ENCODE measurements at regions not wholly inside any gene's neighbourhood (a gene's known extent, or its start where the extent isn't known, plus 50 kb on each side); places are given as distances from the start of the nearest gene placed in this dataset.

DNA sequence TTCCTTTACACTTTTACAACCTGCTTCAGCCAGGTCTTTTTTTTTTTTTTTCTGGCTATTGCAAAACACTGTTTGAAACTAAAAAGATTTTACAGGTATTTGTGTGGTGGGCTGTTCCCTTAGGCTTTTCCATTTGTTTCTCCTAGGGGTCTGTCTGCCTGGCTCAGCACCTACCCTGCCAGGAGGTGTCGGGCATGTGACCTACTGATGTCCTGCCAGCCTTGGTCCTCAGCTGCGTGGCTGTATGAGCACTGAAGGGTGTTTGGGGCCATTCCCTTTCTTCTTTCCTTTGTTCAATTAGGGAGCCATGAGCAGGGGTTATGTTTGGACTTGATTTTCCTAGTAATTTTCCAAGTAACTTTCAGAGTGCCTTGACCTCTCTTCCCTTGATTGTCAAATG is 269.2 kb upstream of the SALL1 start:
- Histone ChIP-seq H3K36me3 (ENCODE audit: control insufficient read depth, insufficient read depth, low read length) (no peaks in the 10 kb centered on the region), H3K27ac (ENCODE audit: low read depth, low read length, severe bottlenecking) (no peak overlapping the region), H3K4me1 (ENCODE audit: control insufficient read depth, insufficient read depth, low read length, poor library complexity, severe bottlenecking) (no peaks in the 10 kb centered on the region), H3K9me3 (ENCODE audit: control insufficient read depth, low read length) (no peaks in the 10 kb centered on the region), H3K4me3 (ENCODE audit: extremely low read depth, insufficient read depth, low read length, poor library complexity, severe bottlenecking) (no peak overlapping the region)
- WGBS, 2 experiments (ENCODE audit: insufficient coverage in 2 of 2) = 100% methylated on average over 2 of the region's 2 CpGs; no CpG with 5 or more reads in 1 of the 2 experiments

DNA sequence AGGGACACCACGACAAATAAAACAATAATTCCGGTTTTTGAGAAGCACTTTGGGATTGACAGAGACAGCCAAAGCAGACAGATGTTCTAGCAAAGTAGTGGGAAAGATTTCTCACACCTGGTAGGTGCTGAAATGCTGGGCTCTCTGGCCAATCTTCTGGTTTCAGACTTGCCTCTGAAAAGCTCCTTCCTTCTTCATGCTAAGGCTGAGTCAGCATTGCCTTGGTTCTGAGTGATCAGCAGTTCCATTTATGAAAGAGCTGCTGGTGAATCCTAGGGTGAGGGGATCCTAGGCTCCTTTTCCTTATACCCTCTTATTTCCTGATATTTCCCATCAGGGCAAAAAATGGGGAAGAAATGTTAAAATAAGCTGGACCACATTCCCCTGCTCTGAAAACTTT is 268.7 kb upstream of the SALL1 start:
- 91% methylated on average over 2 of the region's 2 CpGs; no CpG with 5 or more reads in 1 of the 2 experiments for WGBS, 2 experiments (ENCODE audit: insufficient coverage in 2 of 2)
- Histone ChIP-seq H3K36me3 (ENCODE audit: control insufficient read depth, insufficient read depth, low read length) (no peaks in the 10 kb centered on the region), H3K9me3 (ENCODE audit: control insufficient read depth, low read length) (no peaks in the 10 kb centered on the region), H3K27ac (ENCODE audit: low read depth, low read length, severe bottlenecking) (no peak overlapping the region), H3K4me1 (ENCODE audit: control insufficient read depth, insufficient read depth, low read length, poor library complexity, severe bottlenecking) (no peaks in the 10 kb centered on the region), H3K4me3 (ENCODE audit: extremely low read depth, insufficient read depth, low read length, poor library complexity, severe bottlenecking) (no peak overlapping the region)

DNA sequence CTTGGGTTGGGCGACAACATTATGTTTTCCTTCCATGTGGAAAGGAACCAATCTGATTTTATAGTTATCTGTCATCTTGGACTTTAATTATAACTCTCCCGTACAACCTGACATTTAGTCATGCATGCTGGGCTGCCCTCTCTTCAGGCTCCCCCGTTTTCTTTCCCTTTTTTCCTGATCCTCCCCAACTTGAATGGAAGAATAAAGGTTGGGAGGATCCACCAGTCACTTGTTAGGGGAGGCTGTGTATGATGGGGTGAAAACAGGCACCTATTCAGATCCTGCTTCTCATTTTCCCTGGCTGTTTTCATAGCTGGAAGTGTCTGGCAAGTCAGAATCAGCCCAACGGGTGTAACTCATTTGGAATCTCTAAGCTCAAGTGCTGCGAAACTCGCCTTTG is 267.2 kb upstream of the SALL1 start:
- WGBS, 2 experiments (ENCODE audit: insufficient coverage in 2 of 2) = 88 to 93% methylated on average over 2 to 4 of the region's 6 CpGs
- no peaks in the 10 kb centered on the region for H3K36me3 ChIP-seq (ENCODE audit: control insufficient read depth, insufficient read depth, low read length)
- no peak overlapping the region for H3K4me3 ChIP-seq (ENCODE audit: extremely low read depth, insufficient read depth, low read length, poor library complexity, severe bottlenecking)
- no peak overlapping the region for H3K27ac ChIP-seq (ENCODE audit: low read depth, low read length, severe bottlenecking)
- H3K4me1 ChIP-seq (ENCODE audit: control insufficient read depth, insufficient read depth, low read length, poor library complexity, severe bottlenecking) = no peaks in the 10 kb centered on the region
- no peaks in the 10 kb centered on the region for H3K9me3 ChIP-seq (ENCODE audit: control insufficient read depth, low read length)

DNA sequence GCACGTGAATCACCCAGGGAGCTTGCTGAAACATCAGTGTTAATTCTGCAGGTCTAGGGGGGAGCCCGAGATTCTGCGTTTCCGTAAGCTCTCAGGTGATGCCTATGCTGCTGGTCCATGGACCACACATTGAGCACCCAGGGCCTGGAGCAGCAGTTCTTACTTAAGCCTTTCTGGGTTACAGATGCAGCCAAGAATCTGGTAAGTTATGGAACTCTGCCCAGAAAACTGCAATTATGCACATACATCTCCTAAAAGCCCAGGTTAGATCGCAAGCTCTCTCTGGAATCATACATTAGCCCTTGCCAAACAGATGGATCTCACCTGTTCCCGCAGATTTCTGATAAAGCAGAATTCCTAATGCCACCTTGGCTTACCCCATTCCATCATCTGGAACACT is 265.9 kb upstream of the SALL1 start:
- H3K27ac ChIP-seq (ENCODE audit: low read depth, low read length, severe bottlenecking) = no peak overlapping the region
- 94 to 100% methylated on average over 5 to 6 of the region's 6 CpGs for WGBS, 2 experiments (ENCODE audit: insufficient coverage in 2 of 2)

DNA sequence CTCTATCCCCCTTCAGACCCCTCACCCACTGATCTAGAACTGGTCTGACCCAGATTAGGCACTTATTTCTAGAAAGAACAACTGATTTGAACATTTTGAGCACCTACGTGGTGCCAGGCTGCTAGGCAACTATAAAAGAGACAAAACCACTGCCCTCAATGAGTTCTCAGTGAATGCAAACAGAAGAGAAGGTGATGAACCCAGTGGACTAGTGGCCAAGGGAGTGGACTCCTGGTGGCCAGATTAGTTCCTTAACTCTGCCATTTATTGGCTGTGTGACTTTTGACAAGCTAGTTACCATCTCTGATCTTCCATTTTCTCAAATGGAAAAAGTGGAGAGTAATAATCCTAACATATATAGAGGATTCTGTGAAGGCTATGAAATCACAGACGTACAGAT is 259.1 kb upstream of the SALL1 start:
- H3K4me1 ChIP-seq (ENCODE audit: control insufficient read depth, insufficient read depth, low read length, poor library complexity, severe bottlenecking) = peaks cover 8% of the 10 kb centered on the region
- H3K27ac ChIP-seq (ENCODE audit: low read depth, low read length, severe bottlenecking) = no peak overlapping the region
- no peaks in the 10 kb centered on the region for H3K36me3 ChIP-seq (ENCODE audit: control insufficient read depth, insufficient read depth, low read length)
- no peak overlapping the region for H3K4me3 ChIP-seq (ENCODE audit: extremely low read depth, insufficient read depth, low read length, poor library complexity, severe bottlenecking)
- no peaks in the 10 kb centered on the region for H3K9me3 ChIP-seq (ENCODE audit: control insufficient read depth, low read length)
- 73 to 100% methylated on average over 1 to 2 of the region's 2 CpGs for WGBS, 2 experiments (ENCODE audit: insufficient coverage in 2 of 2)

More for the DNA sequence above, 265.9 kb upstream of the SALL1 start:
- Histone ChIP-seq H3K9me3 (ENCODE audit: control insufficient read depth, low read length) (no peaks in the 10 kb centered on the region), H3K4me1 (ENCODE audit: control insufficient read depth, insufficient read depth, low read length, poor library complexity, severe bottlenecking) (no peaks in the 10 kb centered on the region), H3K4me3 (ENCODE audit: extremely low read depth, insufficient read depth, low read length, poor library complexity, severe bottlenecking) (no peak overlapping the region), H3K36me3 (ENCODE audit: control insufficient read depth, insufficient read depth, low read length) (no peaks in the 10 kb centered on the region)

DNA sequence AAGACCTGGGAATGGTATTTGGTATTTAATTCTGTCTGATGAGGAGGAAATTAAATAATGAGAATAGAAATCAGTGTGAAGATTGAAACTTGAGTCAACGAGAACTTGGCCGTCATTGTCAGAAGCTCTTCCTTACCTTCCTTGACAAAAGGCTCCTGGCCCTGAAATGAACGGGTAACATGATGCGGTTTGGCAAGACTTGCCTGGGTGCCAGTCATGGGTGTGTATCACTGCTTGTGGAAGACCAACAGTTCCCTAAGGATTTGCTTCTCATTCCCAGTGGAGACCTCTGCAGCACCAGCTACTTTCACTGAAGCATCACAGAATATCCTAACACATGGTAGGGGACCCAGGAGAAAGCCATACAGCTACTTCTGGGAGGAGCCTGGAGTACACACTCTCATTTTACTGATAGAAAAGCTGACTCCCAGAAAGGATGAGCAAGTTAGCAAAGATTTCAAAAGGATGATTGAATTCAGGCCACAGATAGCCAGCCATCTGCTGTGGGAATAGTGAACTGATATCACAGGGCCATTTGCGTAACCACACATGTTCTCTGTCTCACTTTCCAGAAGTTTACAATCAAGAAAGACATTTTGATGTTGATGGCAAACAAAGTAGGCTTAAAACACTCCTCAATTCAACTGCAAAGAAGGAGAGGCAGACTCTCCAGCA is 258.1 kb upstream of the SALL1 start:
- H3K27ac ChIP-seq (ENCODE audit: low read depth, low read length, severe bottlenecking) = no peak overlapping the region
- H3K9me3 ChIP-seq (ENCODE audit: control insufficient read depth, low read length) = no peaks in the 10 kb centered on the region
- no peaks in the 10 kb centered on the region for H3K36me3 ChIP-seq (ENCODE audit: control insufficient read depth, insufficient read depth, low read length)
- H3K4me1 ChIP-seq (ENCODE audit: control insufficient read depth, insufficient read depth, low read length, poor library complexity, severe bottlenecking) = peaks cover 8% of the 10 kb centered on the region
- 91 to 95% methylated on average over 4 to 5 of the region's 5 CpGs for WGBS, 2 experiments (ENCODE audit: insufficient coverage in 2 of 2)
- no peak overlapping the region for H3K4me3 ChIP-seq (ENCODE audit: extremely low read depth, insufficient read depth, low read length, poor library complexity, severe bottlenecking)

DNA sequence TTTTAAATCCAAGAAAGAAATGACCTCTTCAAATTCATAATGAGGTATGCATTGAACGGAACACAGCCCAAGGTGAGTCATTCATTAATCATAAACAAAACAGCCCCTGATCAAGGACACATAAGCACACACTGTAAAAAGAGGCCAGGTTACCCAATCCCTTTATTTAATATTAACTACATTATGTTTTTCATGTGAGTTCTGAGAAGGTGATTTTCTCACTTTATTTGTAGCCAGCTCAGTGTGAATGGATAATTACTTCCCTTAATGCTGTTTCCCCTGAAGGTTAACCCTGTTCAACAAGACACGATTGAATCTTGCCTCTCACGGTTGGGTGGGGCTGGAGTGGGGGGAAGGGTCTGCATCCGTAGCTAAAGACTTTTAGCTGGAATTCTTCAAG is 257.3 kb upstream of the SALL1 start:
- Histone ChIP-seq H3K36me3 (ENCODE audit: control insufficient read depth, insufficient read depth, low read length) (no peaks in the 10 kb centered on the region), H3K4me3 (ENCODE audit: extremely low read depth, insufficient read depth, low read length, poor library complexity, severe bottlenecking) (no peak overlapping the region), H3K4me1 (ENCODE audit: control insufficient read depth, insufficient read depth, low read length, poor library complexity, severe bottlenecking) (peaks cover 8% of the 10 kb centered on the region), H3K27ac (ENCODE audit: low read depth, low read length, severe bottlenecking) (no peak overlapping the region), H3K9me3 (ENCODE audit: control insufficient read depth, low read length) (no peaks in the 10 kb centered on the region)
- WGBS, 2 experiments (ENCODE audit: insufficient coverage in 2 of 2) = no CpG with 5 or more reads among the region's 4 CpGs

DNA sequence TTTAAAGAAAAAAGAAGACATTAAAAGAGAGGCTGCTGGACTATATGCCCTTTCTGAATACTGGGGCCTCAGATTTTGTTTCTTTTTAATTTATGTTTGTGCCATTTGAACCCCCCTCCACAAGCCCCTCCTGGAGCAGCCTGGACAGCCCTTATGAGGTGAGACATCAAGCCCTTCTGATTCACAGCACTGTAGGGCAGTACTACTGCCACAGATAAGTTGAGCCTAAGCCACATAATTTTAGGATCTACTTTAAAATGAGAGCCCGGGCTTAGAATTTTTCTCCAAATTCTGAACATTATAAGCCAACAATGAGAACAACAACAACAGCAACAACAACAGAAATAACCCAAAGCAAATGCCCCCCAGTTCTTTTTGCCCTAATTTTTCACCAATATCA is 256.9 kb upstream of the SALL1 start:
- Histone ChIP-seq H3K27ac (ENCODE audit: low read depth, low read length, severe bottlenecking) (no peak overlapping the region), H3K36me3 (ENCODE audit: control insufficient read depth, insufficient read depth, low read length) (no peaks in the 10 kb centered on the region), H3K4me1 (ENCODE audit: control insufficient read depth, insufficient read depth, low read length, poor library complexity, severe bottlenecking) (peaks cover 8% of the 10 kb centered on the region), H3K9me3 (ENCODE audit: control insufficient read depth, low read length) (no peaks in the 10 kb centered on the region), H3K4me3 (ENCODE audit: extremely low read depth, insufficient read depth, low read length, poor library complexity, severe bottlenecking) (no peak overlapping the region)
- WGBS, 2 experiments (ENCODE audit: insufficient coverage in 2 of 2) = 100% methylated on average over 1 of the region's 1 CpG; no CpG with 5 or more reads in 1 of the 2 experiments

DNA sequence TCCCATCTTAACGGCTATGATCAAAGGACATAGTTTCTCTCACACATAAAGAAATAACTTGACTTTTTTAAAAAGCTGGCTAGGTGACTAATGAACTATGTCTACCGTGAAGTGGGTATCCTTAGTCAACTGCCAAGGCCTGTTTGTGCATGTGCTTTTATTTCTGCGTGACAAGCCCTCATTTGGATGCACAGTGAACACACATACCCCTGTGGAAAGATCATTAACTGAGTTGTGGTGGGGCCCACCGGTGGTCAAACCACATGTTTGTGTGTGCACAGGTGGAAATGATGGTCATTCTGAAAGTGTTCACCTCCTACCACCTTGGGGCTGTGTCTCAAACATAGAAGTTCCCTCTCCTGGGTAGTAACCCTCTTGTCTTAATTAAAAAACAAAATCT is 256.1 kb upstream of the SALL1 start:
- Histone ChIP-seq H3K9me3 (ENCODE audit: control insufficient read depth, low read length) (no peaks in the 10 kb centered on the region), H3K36me3 (ENCODE audit: control insufficient read depth, insufficient read depth, low read length) (no peaks in the 10 kb centered on the region), H3K4me3 (ENCODE audit: extremely low read depth, insufficient read depth, low read length, poor library complexity, severe bottlenecking) (no peak overlapping the region), H3K27ac (ENCODE audit: low read depth, low read length, severe bottlenecking) (no peak overlapping the region), H3K4me1 (ENCODE audit: control insufficient read depth, insufficient read depth, low read length, poor library complexity, severe bottlenecking) (peaks cover 8% of the 10 kb centered on the region)
- 90% methylated on average over 3 of the region's 4 CpGs; no CpG with 5 or more reads in 1 of the 2 experiments for WGBS, 2 experiments (ENCODE audit: insufficient coverage in 2 of 2)

DNA sequence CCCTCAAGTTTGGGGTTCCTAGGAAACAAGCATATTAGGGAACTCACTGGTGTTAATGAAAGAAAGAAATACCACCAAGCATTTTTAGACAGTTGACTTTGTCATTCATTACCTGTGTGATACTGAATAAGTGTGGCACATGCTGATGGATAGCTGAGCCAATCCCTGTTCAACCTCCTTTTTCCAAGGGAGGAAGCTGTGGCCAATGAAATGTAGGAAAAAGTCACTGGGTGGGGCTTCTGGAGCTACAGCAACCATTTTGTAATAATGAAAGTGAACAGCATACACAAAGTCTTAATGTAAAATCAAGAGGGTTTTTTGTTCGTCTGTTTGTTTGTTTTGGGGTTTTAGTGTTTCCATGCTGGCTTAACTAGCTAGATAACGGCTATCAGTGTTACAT is 254.3 kb upstream of the SALL1 start:
- peaks cover 10% of the 10 kb centered on the region for H3K4me1 ChIP-seq (ENCODE audit: control insufficient read depth, insufficient read depth, low read length, poor library complexity, severe bottlenecking)
- WGBS, 2 experiments (ENCODE audit: insufficient coverage in 2 of 2) = no CpG with 5 or more reads among the region's 2 CpGs

DNA sequence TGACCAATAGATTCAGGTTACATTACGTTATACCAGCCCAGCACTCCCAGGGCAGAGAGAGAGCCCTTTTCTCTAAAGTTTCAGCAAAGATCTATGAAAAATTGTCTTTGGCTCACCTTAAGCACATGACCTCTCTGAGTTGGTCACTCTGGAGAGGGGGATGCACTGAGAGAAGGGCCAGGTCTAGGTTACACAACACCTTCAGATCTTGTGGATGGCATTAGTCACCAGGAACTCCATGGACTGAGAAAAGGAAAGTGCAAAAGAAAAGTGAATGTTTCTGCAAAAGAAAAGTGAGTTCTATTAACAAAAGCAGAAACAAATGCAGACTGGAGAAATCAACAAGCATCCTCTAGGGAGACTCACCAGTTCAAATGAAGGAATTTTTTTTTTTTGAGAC is 253.3 kb upstream of the SALL1 start:
- Histone ChIP-seq H3K9me3 (ENCODE audit: control insufficient read depth, low read length) (peaks cover 19% of the 10 kb centered on the region), H3K4me1 (ENCODE audit: control insufficient read depth, insufficient read depth, low read length, poor library complexity, severe bottlenecking) (peaks cover 15% of the 10 kb centered on the region), H3K36me3 (ENCODE audit: control insufficient read depth, insufficient read depth, low read length) (no peaks in the 10 kb centered on the region), H3K4me3 (ENCODE audit: extremely low read depth, insufficient read depth, low read length, poor library complexity, severe bottlenecking) (no peak overlapping the region), H3K27ac (ENCODE audit: low read depth, low read length, severe bottlenecking) (no peak overlapping the region)
- 50 to 90% methylated on average over 1 of the region's 1 CpG for WGBS, 2 experiments (ENCODE audit: insufficient coverage in 2 of 2)

More for the DNA sequence above, 254.3 kb upstream of the SALL1 start:
- no peaks in the 10 kb centered on the region for H3K36me3 ChIP-seq (ENCODE audit: control insufficient read depth, insufficient read depth, low read length)
- no peak overlapping the region for H3K27ac ChIP-seq (ENCODE audit: low read depth, low read length, severe bottlenecking)
- peaks cover 13% of the 10 kb centered on the region for H3K9me3 ChIP-seq (ENCODE audit: control insufficient read depth, low read length)
- no peak overlapping the region for H3K4me3 ChIP-seq (ENCODE audit: extremely low read depth, insufficient read depth, low read length, poor library complexity, severe bottlenecking)

Data from mesodermal cell (in vitro differentiated cells).